ENCODE measurements at regions not wholly inside any gene's neighbourhood (a gene's known extent, or its start where the extent isn't known, plus 50 kb on each side); places are given as distances from the start of the nearest gene placed in this dataset.

GRCh38 chr2:133685636-133686215, 117.5 kb upstream of the NCKAP5 start:
- Histone ChIP-seq H4K20me1 (ENCODE audit: control insufficient read depth, insufficient read depth, low read depth, low read length) (no peaks in the 10 kb centered on the region), H3F3A (ENCODE audit: control insufficient read depth, insufficient read depth) (no peaks in the 10 kb centered on the region), H3K27ac (ENCODE audit: low read depth, low read length) (no peak overlapping the region), H3K4me3 (ENCODE audit: low read length) (no peak overlapping the region), H3K4me2 (ENCODE audit: low read length) (no peak overlapping the region), H3K4me1 (ENCODE audit: control insufficient read depth, low read length) (no peaks in the 10 kb centered on the region), H3K27me3 (ENCODE audit: control insufficient read depth, low read length) (no peaks in the 10 kb centered on the region), H3K36me3 (ENCODE audit: control insufficient read depth, low read length) (no peaks in the 10 kb centered on the region), H3K9me3 (ENCODE audit: control insufficient read depth, insufficient read depth, low read length) (no peaks in the 10 kb centered on the region), H3K9me2 (replicated peaks; ENCODE audit: control insufficient read depth, low read length) (no peaks in the 10 kb centered on the region), H3K79me2 (ENCODE audit: control insufficient read depth, low read length) (no peaks in the 10 kb centered on the region)
- TF ChIP-seq EZH2phosphoT487 (IDR thresholded peaks at IDR 0.05; ENCODE audit: borderline replicate concordance, low read length) = no peak
- no peak for TF ChIP-seq CTCF (IDR thresholded peaks at IDR 0.05; ENCODE audit: low read depth, low read length, poor library complexity, severe bottlenecking)

- Histone ChIP-seq H3K36me3 (ENCODE audit: control insufficient read depth, low read length) (no peaks in the 10 kb centered on the region), H3K4me1 (ENCODE audit: control insufficient read depth, low read length) (no peaks in the 10 kb centered on the region), H3K4me3 (ENCODE audit: low read length) (no peak overlapping the region), H3F3A (ENCODE audit: control insufficient read depth, insufficient read depth) (no peaks in the 10 kb centered on the region), H3K79me2 (ENCODE audit: control insufficient read depth, low read length) (no peaks in the 10 kb centered on the region), H3K27me3 (ENCODE audit: control insufficient read depth, low read length) (no peaks in the 10 kb centered on the region), H3K9me3 (ENCODE audit: control insufficient read depth, insufficient read depth, low read length) (no peaks in the 10 kb centered on the region), H3K27ac (ENCODE audit: low read depth, low read length) (no peak overlapping the region), H3K9me2 (replicated peaks; ENCODE audit: control insufficient read depth, low read length) (no peaks in the 10 kb centered on the region), H3K4me2 (ENCODE audit: low read length) (no peak overlapping the region), H4K20me1 (ENCODE audit: control insufficient read depth, insufficient read depth, low read depth, low read length) (no peaks in the 10 kb centered on the region)
- TF ChIP-seq CTCF (IDR thresholded peaks at IDR 0.05; ENCODE audit: low read depth, low read length, poor library complexity, severe bottlenecking) (no peak), EZH2phosphoT487 (IDR thresholded peaks at IDR 0.05; ENCODE audit: borderline replicate concordance, low read length) (no peak)
These were observed 122.5 kb upstream of the NCKAP5 start for GRCh38 chr2:133690780-133691179.

DNA sequence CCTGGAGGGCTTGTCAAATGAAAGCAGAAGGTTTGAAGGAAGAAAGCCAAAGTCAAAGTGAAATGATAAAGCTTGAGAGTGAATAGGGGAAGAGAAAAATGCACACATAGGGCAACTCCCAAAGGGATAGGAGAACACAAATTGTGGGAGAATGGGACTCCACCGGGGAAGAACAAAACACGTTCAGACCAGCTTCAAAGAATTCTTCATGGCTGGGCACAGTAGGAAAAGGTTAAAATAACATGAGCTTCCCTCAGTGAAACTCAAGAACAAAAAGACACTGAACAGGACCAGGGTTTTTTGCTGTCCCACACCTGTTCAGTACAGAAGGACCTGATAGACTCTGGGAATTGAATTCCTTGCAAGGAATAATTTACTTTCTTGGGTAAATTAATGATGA, 123.1 kb upstream of the NCKAP5 start:
- Histone ChIP-seq H3K4me3 (ENCODE audit: low read length) (no peak overlapping the region), H4K20me1 (ENCODE audit: control insufficient read depth, insufficient read depth, low read depth, low read length) (no peaks in the 10 kb centered on the region)

More for the DNA sequence above, 123.1 kb upstream of the NCKAP5 start:
- H3K36me3 ChIP-seq (ENCODE audit: control insufficient read depth, low read length) = no peaks in the 10 kb centered on the region
- H3K27me3 ChIP-seq (ENCODE audit: control insufficient read depth, low read length) = no peaks in the 10 kb centered on the region
- TF ChIP-seq EZH2phosphoT487 (IDR thresholded peaks at IDR 0.05; ENCODE audit: borderline replicate concordance, low read length) = no peak
- no peak for TF ChIP-seq CTCF (IDR thresholded peaks at IDR 0.05; ENCODE audit: low read depth, low read length, poor library complexity, severe bottlenecking)
- no peak overlapping the region for H3K27ac ChIP-seq (ENCODE audit: low read depth, low read length)
- no peaks in the 10 kb centered on the region for H3K9me3 ChIP-seq (ENCODE audit: control insufficient read depth, insufficient read depth, low read length)
- no peak overlapping the region for H3K4me2 ChIP-seq (ENCODE audit: low read length)
- H3K79me2 ChIP-seq (ENCODE audit: control insufficient read depth, low read length) = no peaks in the 10 kb centered on the region
- no peaks in the 10 kb centered on the region for H3F3A ChIP-seq (ENCODE audit: control insufficient read depth, insufficient read depth)
- no peaks in the 10 kb centered on the region for H3K4me1 ChIP-seq (ENCODE audit: control insufficient read depth, low read length)
- no peaks in the 10 kb centered on the region for H3K9me2 ChIP-seq (replicated peaks; ENCODE audit: control insufficient read depth, low read length)

All from DOHH2 (cell line).